ENCODE measurements at regions not wholly inside any gene's neighbourhood (a gene's known extent, or its start where the extent isn't known, plus 50 kb on each side); places are given as distances from the start of the nearest gene placed in this dataset.

GRCh38 chr12:58148976-58149375 lies 207.6 kb downstream of the ATP23 start:
- H3K4me3 ChIP-seq (ENCODE audit: low read depth, low read length), result no peak overlapping the region
- TF ChIP-seq CTCF (IDR thresholded peaks at IDR 0.05; ENCODE audit: insufficient read depth, low read depth, low read length), result no peak
- DNase-seq (ENCODE audit: low read depth), result no peak

- no peak overlapping the region for H3K4me3 ChIP-seq (ENCODE audit: low read depth, low read length)
- no peak for DNase-seq (ENCODE audit: low read depth)
- TF ChIP-seq CTCF (IDR thresholded peaks at IDR 0.05; ENCODE audit: insufficient read depth, low read depth, low read length), result no peak
Measured at GRCh38 chr12:58154359-58154758, 213.0 kb downstream of the ATP23 start.

GRCh38 chr12:58156697-58157096 lies 215.3 kb downstream of the ATP23 start:
- H3K4me3 ChIP-seq (ENCODE audit: low read depth, low read length), result no peak overlapping the region
- no peak for DNase-seq (ENCODE audit: low read depth)
- no peak for TF ChIP-seq CTCF (IDR thresholded peaks at IDR 0.05; ENCODE audit: insufficient read depth, low read depth, low read length)

- no peak overlapping the region for H3K4me3 ChIP-seq (ENCODE audit: low read depth, low read length)
- no peak for DNase-seq (ENCODE audit: low read depth)
- no peak for TF ChIP-seq CTCF (IDR thresholded peaks at IDR 0.05; ENCODE audit: insufficient read depth, low read depth, low read length)
Measured at GRCh38 chr12:58159941-58160340, 218.6 kb downstream of the ATP23 start.

- no peak for DNase-seq (ENCODE audit: low read depth)
- no peak overlapping the region for H3K4me3 ChIP-seq (ENCODE audit: low read depth, low read length)
- TF ChIP-seq CTCF (IDR thresholded peaks at IDR 0.05; ENCODE audit: insufficient read depth, low read depth, low read length), result no peak
Measured at GRCh38 chr12:58161773-58162172, 220.4 kb downstream of the ATP23 start.

GRCh38 chr12:58163021-58163420 lies 221.7 kb downstream of the ATP23 start:
- no peak for TF ChIP-seq CTCF (IDR thresholded peaks at IDR 0.05; ENCODE audit: insufficient read depth, low read depth, low read length)
- no peak overlapping the region for H3K4me3 ChIP-seq (ENCODE audit: low read depth, low read length)
- no peak for DNase-seq (ENCODE audit: low read depth)

GRCh38 chr12:58166643-58167042 lies 225.3 kb downstream of the ATP23 start:
- H3K4me3 ChIP-seq (ENCODE audit: low read depth, low read length), result no peak overlapping the region
- no peak for TF ChIP-seq CTCF (IDR thresholded peaks at IDR 0.05; ENCODE audit: insufficient read depth, low read depth, low read length)
- DNase-seq (ENCODE audit: low read depth), result no peak

All from fibroblast of villous mesenchyme (primary cell).